ENCODE measurements at regions not wholly inside any gene's neighbourhood (a gene's known extent, or its start where the extent isn't known, plus 50 kb on each side); places are given as distances from the start of the nearest gene placed in this dataset.

DNA sequence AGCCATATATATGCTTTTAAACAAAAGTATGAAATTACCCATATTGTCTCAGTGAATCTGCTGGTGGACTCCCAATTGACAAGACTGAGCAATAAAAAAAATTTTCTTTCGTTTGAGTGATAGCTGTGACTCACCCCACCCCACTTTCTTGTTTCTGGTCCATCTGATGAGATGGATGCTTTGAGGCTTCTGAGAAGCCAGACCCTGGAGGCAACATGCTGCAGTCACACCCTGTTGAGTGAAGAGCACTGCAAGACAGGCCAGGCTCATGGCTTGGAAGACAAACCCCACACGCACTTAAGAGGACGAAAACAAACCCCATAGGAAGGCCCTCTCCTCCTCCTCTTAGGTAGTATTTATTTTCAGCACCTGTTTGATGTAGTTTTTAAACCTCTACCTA lies 276.0 kb upstream of the TTC14 start:
- Mint-ChIP-seq H3K36me3 (ENCODE audit: low read depth) (no peaks in the 10 kb centered on the region), H3K4me1 (peaks cover 17% of the 10 kb centered on the region), H3K27ac (no peak overlapping the region; the same call in 1 of the 2 replicates), H3K9me3 (no peaks in the 10 kb centered on the region), H3K27me3 (ENCODE audit: insufficient read depth, low read depth, poor library complexity) (peaks cover 2% of the 10 kb centered on the region), H3K4me3 (no peak overlapping the region)
- H2AFZ ChIP-seq, result no peak overlapping the region
- H3K4me2 ChIP-seq, result no peak overlapping the region
- TF ChIP-seq EZH2 (IDR thresholded peaks at IDR 0.05; ENCODE audit: low read depth, unreplicated experiment), result no peak
- TF ChIP-seq ZNF331 (CRISPR knock-in tag; IDR thresholded peaks at IDR 0.05; ENCODE audit: low read depth), result no peak
- no peak for TF ChIP-seq STAT1 (IDR thresholded peaks at IDR 0.05; ENCODE audit: unreplicated experiment)
- TF ChIP-seq EZH2phosphoT487 (IDR thresholded peaks at IDR 0.05; ENCODE audit: unreplicated experiment), result no peak
- TF ChIP-seq JUNB (IDR thresholded peaks at IDR 0.05; ENCODE audit: unreplicated experiment), result no peak
- H3K36me3 ChIP-seq (ENCODE audit: insufficient read depth), result no peaks in the 10 kb centered on the region
- H3F3A ChIP-seq (replicated peaks; ENCODE audit: low read depth), result no peaks in the 10 kb centered on the region
- H3K27me3 ChIP-seq (ENCODE audit: insufficient read depth), result no peaks in the 10 kb centered on the region
- no peaks in the 10 kb centered on the region for H3K79me2 ChIP-seq (replicated peaks; ENCODE audit: insufficient read depth)
- no peaks in the 10 kb centered on the region; the same call in 1 of the 2 replicates for H3K9me2 ChIP-seq (ENCODE audit: insufficient read depth)
- H3K4me3 ChIP-seq, result no peak overlapping the region
- no peak for DNase-seq (ENCODE audit: low spot score)
- ATAC-seq, result peak; percentile 31; the same call in 1 of the 3 replicates
- H3K27ac ChIP-seq (ENCODE audit: low read depth), result no peak overlapping the region
- no peaks in the 10 kb centered on the region for H4K20me1 ChIP-seq (replicated peaks; ENCODE audit: insufficient read depth)
- H3K4me1 ChIP-seq (ENCODE audit: insufficient read depth), result peaks cover 20% of the 10 kb centered on the region

DNA sequence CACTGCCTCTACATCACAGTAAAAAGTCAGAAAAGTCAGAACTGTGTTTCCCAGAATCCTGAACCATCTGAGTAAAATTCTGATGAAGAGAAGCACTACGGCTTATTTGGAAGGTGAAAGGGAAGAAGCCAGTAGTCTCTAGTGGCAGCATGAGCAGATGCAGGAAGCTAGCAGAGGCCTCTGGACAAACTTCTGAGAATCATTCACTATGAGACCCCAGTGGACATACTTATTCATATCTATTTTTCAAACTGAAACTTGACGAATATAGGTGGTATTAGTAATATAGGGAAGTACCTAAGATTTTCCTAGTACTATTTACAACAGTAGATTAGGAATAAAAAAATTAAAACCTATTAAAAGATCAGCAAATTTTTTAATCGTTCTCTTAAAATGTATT lies 272.8 kb upstream of the TTC14 start:
- DNase-seq (ENCODE audit: low spot score), result peak; percentile 23
- no peaks in the 10 kb centered on the region for H3K27me3 ChIP-seq (ENCODE audit: insufficient read depth)
- peaks cover 20% of the 10 kb centered on the region for H3K4me1 ChIP-seq (ENCODE audit: insufficient read depth)
- Mint-ChIP-seq H3K4me1 (peaks cover 17% of the 10 kb centered on the region), H3K36me3 (ENCODE audit: low read depth) (no peaks in the 10 kb centered on the region), H3K4me3 (no peak overlapping the region), H3K27ac (no peak overlapping the region), H3K27me3 (ENCODE audit: insufficient read depth, low read depth, poor library complexity) (no peaks in the 10 kb centered on the region), H3K9me3 (no peaks in the 10 kb centered on the region)
- H3K4me2 ChIP-seq, result no peak overlapping the region
- peak; percentile 31; the same call in 1 of the 3 replicates for ATAC-seq
- no peak overlapping the region for H3K27ac ChIP-seq (ENCODE audit: low read depth)
- no peaks in the 10 kb centered on the region for H3K36me3 ChIP-seq (ENCODE audit: insufficient read depth)
- no peak overlapping the region for H2AFZ ChIP-seq
- H3K4me3 ChIP-seq, result no peak overlapping the region
- H4K20me1 ChIP-seq (replicated peaks; ENCODE audit: insufficient read depth), result no peaks in the 10 kb centered on the region
- no peak for TF ChIP-seq ZNF331 (CRISPR knock-in tag; IDR thresholded peaks at IDR 0.05; ENCODE audit: low read depth)
- TF ChIP-seq, protein P1, sequence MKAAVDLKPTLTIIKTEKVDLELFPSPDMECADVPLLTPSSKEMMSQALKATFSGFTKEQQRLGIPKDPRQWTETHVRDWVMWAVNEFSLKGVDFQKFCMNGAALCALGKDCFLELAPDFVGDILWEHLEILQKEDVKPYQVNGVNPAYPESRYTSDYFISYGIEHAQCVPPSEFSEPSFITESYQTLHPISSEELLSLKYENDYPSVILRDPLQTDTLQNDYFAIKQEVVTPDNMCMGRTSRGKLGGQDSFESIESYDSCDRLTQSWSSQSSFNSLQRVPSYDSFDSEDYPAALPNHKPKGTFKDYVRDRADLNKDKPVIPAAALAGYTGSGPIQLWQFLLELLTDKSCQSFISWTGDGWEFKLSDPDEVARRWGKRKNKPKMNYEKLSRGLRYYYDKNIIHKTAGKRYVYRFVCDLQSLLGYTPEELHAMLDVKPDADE (IDR thresholded peaks at IDR 0.05), result no peak
- no peak for TF ChIP-seq CREB1 (CRISPR knock-in tag; IDR thresholded peaks at IDR 0.05; ENCODE audit: low read depth)
- no peak for TF ChIP-seq EZH2phosphoT487 (IDR thresholded peaks at IDR 0.05; ENCODE audit: unreplicated experiment)
- TF ChIP-seq STAT1 (IDR thresholded peaks at IDR 0.05; ENCODE audit: unreplicated experiment), result no peak
- no peak for TF ChIP-seq POLR2AphosphoS5 (IDR thresholded peaks at IDR 0.05; ENCODE audit: low read depth)
- TF ChIP-seq, protein P2, sequence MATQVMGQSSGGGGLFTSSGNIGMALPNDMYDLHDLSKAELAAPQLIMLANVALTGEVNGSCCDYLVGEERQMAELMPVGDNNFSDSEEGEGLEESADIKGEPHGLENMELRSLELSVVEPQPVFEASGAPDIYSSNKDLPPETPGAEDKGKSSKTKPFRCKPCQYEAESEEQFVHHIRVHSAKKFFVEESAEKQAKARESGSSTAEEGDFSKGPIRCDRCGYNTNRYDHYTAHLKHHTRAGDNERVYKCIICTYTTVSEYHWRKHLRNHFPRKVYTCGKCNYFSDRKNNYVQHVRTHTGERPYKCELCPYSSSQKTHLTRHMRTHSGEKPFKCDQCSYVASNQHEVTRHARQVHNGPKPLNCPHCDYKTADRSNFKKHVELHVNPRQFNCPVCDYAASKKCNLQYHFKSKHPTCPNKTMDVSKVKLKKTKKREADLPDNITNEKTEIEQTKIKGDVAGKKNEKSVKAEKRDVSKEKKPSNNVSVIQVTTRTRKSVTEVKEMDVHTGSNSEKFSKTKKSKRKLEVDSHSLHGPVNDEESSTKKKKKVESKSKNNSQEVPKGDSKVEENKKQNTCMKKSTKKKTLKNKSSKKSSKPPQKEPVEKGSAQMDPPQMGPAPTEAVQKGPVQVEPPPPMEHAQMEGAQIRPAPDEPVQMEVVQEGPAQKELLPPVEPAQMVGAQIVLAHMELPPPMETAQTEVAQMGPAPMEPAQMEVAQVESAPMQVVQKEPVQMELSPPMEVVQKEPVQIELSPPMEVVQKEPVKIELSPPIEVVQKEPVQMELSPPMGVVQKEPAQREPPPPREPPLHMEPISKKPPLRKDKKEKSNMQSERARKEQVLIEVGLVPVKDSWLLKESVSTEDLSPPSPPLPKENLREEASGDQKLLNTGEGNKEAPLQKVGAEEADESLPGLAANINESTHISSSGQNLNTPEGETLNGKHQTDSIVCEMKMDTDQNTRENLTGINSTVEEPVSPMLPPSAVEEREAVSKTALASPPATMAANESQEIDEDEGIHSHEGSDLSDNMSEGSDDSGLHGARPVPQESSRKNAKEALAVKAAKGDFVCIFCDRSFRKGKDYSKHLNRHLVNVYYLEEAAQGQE (IDR thresholded peaks at IDR 0.05; ENCODE audit: unreplicated experiment), result no peak
- no peak for TF ChIP-seq EZH2 (IDR thresholded peaks at IDR 0.05; ENCODE audit: low read depth, unreplicated experiment)
- TF ChIP-seq, protein P3, sequence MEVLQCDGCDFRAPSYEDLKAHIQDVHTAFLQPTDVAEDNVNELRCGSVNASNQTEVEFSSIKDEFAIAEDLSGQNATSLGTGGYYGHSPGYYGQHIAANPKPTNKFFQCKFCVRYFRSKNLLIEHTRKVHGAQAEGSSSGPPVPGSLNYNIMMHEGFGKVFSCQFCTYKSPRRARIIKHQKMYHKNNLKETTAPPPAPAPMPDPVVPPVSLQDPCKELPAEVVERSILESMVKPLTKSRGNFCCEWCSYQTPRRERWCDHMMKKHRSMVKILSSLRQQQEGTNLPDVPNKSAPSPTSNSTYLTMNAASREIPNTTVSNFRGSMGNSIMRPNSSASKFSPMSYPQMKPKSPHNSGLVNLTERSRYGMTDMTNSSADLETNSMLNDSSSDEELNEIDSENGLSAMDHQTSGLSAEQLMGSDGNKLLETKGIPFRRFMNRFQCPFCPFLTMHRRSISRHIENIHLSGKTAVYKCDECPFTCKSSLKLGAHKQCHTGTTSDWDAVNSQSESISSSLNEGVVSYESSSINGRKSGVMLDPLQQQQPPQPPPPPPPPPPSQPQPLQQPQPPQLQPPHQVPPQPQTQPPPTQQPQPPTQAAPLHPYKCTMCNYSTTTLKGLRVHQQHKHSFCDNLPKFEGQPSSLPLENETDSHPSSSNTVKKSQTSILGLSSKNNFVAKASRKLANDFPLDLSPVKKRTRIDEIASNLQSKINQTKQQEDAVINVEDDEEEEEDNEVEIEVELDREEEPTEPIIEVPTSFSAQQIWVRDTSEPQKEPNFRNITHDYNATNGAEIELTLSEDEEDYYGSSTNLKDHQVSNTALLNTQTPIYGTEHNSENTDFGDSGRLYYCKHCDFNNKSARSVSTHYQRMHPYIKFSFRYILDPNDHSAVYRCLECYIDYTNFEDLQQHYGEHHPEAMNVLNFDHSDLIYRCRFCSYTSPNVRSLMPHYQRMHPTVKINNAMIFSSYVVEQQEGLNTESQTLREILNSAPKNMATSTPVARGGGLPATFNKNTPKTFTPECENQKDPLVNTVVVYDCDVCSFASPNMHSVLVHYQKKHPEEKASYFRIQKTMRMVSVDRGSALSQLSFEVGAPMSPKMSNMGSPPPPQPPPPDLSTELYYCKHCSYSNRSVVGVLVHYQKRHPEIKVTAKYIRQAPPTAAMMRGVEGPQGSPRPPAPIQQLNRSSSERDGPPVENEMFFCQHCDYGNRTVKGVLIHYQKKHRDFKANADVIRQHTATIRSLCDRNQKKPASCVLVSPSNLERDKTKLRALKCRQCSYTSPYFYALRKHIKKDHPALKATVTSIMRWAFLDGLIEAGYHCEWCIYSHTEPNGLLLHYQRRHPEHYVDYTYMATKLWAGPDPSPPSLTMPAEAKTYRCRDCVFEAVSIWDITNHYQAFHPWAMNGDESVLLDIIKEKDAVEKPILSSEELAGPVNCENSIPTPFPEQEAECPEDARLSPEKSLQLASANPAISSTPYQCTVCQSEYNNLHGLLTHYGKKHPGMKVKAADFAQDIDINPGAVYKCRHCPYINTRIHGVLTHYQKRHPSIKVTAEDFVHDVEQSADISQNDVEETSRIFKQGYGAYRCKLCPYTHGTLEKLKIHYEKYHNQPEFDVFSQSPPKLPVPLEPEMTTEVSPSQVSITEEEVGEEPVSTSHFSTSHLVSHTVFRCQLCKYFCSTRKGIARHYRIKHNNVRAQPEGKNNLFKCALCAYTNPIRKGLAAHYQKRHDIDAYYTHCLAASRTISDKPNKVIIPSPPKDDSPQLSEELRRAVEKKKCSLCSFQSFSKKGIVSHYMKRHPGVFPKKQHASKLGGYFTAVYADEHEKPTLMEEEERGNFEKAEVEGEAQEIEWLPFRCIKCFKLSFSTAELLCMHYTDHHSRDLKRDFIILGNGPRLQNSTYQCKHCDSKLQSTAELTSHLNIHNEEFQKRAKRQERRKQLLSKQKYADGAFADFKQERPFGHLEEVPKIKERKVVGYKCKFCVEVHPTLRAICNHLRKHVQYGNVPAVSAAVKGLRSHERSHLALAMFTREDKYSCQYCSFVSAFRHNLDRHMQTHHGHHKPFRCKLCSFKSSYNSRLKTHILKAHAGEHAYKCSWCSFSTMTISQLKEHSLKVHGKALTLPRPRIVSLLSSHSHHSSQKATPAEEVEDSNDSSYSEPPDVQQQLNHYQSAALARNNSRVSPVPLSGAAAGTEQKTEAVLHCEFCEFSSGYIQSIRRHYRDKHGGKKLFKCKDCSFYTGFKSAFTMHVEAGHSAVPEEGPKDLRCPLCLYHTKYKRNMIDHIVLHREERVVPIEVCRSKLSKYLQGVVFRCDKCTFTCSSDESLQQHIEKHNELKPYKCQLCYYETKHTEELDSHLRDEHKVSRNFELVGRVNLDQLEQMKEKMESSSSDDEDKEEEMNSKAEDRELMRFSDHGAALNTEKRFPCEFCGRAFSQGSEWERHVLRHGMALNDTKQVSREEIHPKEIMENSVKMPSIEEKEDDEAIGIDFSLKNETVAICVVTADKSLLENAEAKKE (CRISPR knock-in tag; IDR thresholded peaks at IDR 0.05), result no peak
- TF ChIP-seq NANOG (IDR thresholded peaks at IDR 0.05; ENCODE audit: borderline replicate concordance), result no peak
- no peak for TF ChIP-seq ZNF114 (CRISPR knock-in tag; IDR thresholded peaks at IDR 0.05)
- no peaks in the 10 kb centered on the region for H3K79me2 ChIP-seq (replicated peaks; ENCODE audit: insufficient read depth)
- peaks cover 3% of the 10 kb centered on the region; the same call in 1 of the 2 replicates for H3K9me2 ChIP-seq (ENCODE audit: insufficient read depth)
- H3F3A ChIP-seq (replicated peaks; ENCODE audit: low read depth), result no peaks in the 10 kb centered on the region

All from GM23338 (cell line).